ENCODE measurements at regions not wholly inside any gene's neighbourhood (a gene's known extent, or its start where the extent isn't known, plus 50 kb on each side); places are given as distances from the start of the nearest gene placed in this dataset.

- Histone ChIP-seq H3K9ac (ENCODE audit: low read depth in 1 of 2, low read length in 2 of 2) (no peak overlapping the region), H3K4me1 (ENCODE audit: control insufficient read depth in 1 of 2, insufficient read depth in 2 of 2, low read length in 2 of 2) (no peaks in the 10 kb centered on the region), H3K9me3 (ENCODE audit: control insufficient read depth in 1 of 2, low read length in 2 of 2) (no peaks in the 10 kb centered on the region), H3K36me3 (ENCODE audit: control insufficient read depth in 1 of 2, insufficient read depth in 2 of 2, low read length in 2 of 2) (no peaks in the 10 kb centered on the region), H3K27me3 (ENCODE audit: control insufficient read depth in 1 of 2, insufficient read depth in 2 of 2, low read length in 2 of 2) (no peaks in the 10 kb centered on the region), H3K27ac (ENCODE audit: low read depth, low read length) (no peak overlapping the region), H3K4me3 (ENCODE audit: low read depth in 1 of 2, low read length in 2 of 2) (no peak overlapping the region)
Measured at GRCh38 chr20:48257833-48258232, 472.6 kb upstream of the SULF2 start.

GRCh38 chr20:48247961-48248360 is 462.7 kb upstream of the SULF2 start:
- Histone ChIP-seq H3K9me3 (ENCODE audit: control insufficient read depth in 1 of 2, low read length in 2 of 2) (no peaks in the 10 kb centered on the region), H3K27ac (ENCODE audit: low read depth, low read length) (no peak overlapping the region), H3K4me1 (ENCODE audit: control insufficient read depth in 1 of 2, insufficient read depth in 2 of 2, low read length in 2 of 2) (no peaks in the 10 kb centered on the region), H3K27me3 (ENCODE audit: control insufficient read depth in 1 of 2, insufficient read depth in 2 of 2, low read length in 2 of 2) (no peaks in the 10 kb centered on the region), H3K9ac (ENCODE audit: low read depth in 1 of 2, low read length in 2 of 2) (no peak overlapping the region), H3K4me3 (ENCODE audit: low read depth in 1 of 2, low read length in 2 of 2) (no peak overlapping the region), H3K36me3 (ENCODE audit: control insufficient read depth in 1 of 2, insufficient read depth in 2 of 2, low read length in 2 of 2) (no peaks in the 10 kb centered on the region)

- H3K4me3 ChIP-seq (ENCODE audit: low read depth in 1 of 2, low read length in 2 of 2), result no peak overlapping the region
- H3K9me3 ChIP-seq (ENCODE audit: control insufficient read depth in 1 of 2, low read length in 2 of 2), result no peaks in the 10 kb centered on the region
- H3K9ac ChIP-seq (ENCODE audit: low read depth in 1 of 2, low read length in 2 of 2), result no peak overlapping the region
- H3K27me3 ChIP-seq (ENCODE audit: control insufficient read depth in 1 of 2, insufficient read depth in 2 of 2, low read length in 2 of 2), result no peaks in the 10 kb centered on the region
- no peak overlapping the region for H3K27ac ChIP-seq (ENCODE audit: low read depth, low read length)
- H3K4me1 ChIP-seq (ENCODE audit: control insufficient read depth in 1 of 2, insufficient read depth in 2 of 2, low read length in 2 of 2), result no peaks in the 10 kb centered on the region
- H3K36me3 ChIP-seq (ENCODE audit: control insufficient read depth in 1 of 2, insufficient read depth in 2 of 2, low read length in 2 of 2), result no peaks in the 10 kb centered on the region
Measured at GRCh38 chr20:48246061-48246790, 460.9 kb upstream of the SULF2 start.

GRCh38 chr20:48242623-48243022 is 457.3 kb upstream of the SULF2 start:
- no peaks in the 10 kb centered on the region for H3K9me3 ChIP-seq (ENCODE audit: control insufficient read depth in 1 of 2, low read length in 2 of 2)
- H3K27me3 ChIP-seq (ENCODE audit: control insufficient read depth in 1 of 2, insufficient read depth in 2 of 2, low read length in 2 of 2), result no peaks in the 10 kb centered on the region
- H3K4me1 ChIP-seq (ENCODE audit: control insufficient read depth in 1 of 2, insufficient read depth in 2 of 2, low read length in 2 of 2), result no peaks in the 10 kb centered on the region
- no peak overlapping the region for H3K9ac ChIP-seq (ENCODE audit: low read depth in 1 of 2, low read length in 2 of 2)
- H3K27ac ChIP-seq (ENCODE audit: low read depth, low read length), result no peak overlapping the region
- no peaks in the 10 kb centered on the region for H3K36me3 ChIP-seq (ENCODE audit: control insufficient read depth in 1 of 2, insufficient read depth in 2 of 2, low read length in 2 of 2)
- no peak overlapping the region for H3K4me3 ChIP-seq (ENCODE audit: low read depth in 1 of 2, low read length in 2 of 2)

- Histone ChIP-seq H3K27ac (ENCODE audit: low read depth, low read length) (no peak overlapping the region), H3K9me3 (ENCODE audit: control insufficient read depth in 1 of 2, low read length in 2 of 2) (no peaks in the 10 kb centered on the region), H3K27me3 (ENCODE audit: control insufficient read depth in 1 of 2, insufficient read depth in 2 of 2, low read length in 2 of 2) (no peaks in the 10 kb centered on the region), H3K4me3 (ENCODE audit: low read depth in 1 of 2, low read length in 2 of 2) (no peak overlapping the region), H3K9ac (ENCODE audit: low read depth in 1 of 2, low read length in 2 of 2) (no peak overlapping the region), H3K4me1 (ENCODE audit: control insufficient read depth in 1 of 2, insufficient read depth in 2 of 2, low read length in 2 of 2) (no peaks in the 10 kb centered on the region), H3K36me3 (ENCODE audit: control insufficient read depth in 1 of 2, insufficient read depth in 2 of 2, low read length in 2 of 2) (no peaks in the 10 kb centered on the region)
Measured at GRCh38 chr20:48241482-48241881, 456.2 kb upstream of the SULF2 start.

GRCh38 chr20:48238781-48239180 is 453.5 kb upstream of the SULF2 start:
- Histone ChIP-seq H3K27ac (ENCODE audit: low read depth, low read length) (no peak overlapping the region), H3K9ac (ENCODE audit: low read depth in 1 of 2, low read length in 2 of 2) (no peak overlapping the region), H3K36me3 (ENCODE audit: control insufficient read depth in 1 of 2, insufficient read depth in 2 of 2, low read length in 2 of 2) (no peaks in the 10 kb centered on the region)

GRCh38 chr20:48238326-48238725 is 453.0 kb upstream of the SULF2 start:
- H3K9me3 ChIP-seq (ENCODE audit: control insufficient read depth in 1 of 2, low read length in 2 of 2), result no peaks in the 10 kb centered on the region
- H3K27ac ChIP-seq (ENCODE audit: low read depth, low read length), result no peak overlapping the region

More at GRCh38 chr20:48238781-48239180, 453.5 kb upstream of the SULF2 start:
- Histone ChIP-seq H3K27me3 (ENCODE audit: control insufficient read depth in 1 of 2, insufficient read depth in 2 of 2, low read length in 2 of 2) (no peaks in the 10 kb centered on the region), H3K4me1 (ENCODE audit: control insufficient read depth in 1 of 2, insufficient read depth in 2 of 2, low read length in 2 of 2) (no peaks in the 10 kb centered on the region), H3K9me3 (ENCODE audit: control insufficient read depth in 1 of 2, low read length in 2 of 2) (no peaks in the 10 kb centered on the region), H3K4me3 (ENCODE audit: low read depth in 1 of 2, low read length in 2 of 2) (no peak overlapping the region)

GRCh38 chr20:48236000-48236970 is 451.0 kb upstream of the SULF2 start:
- Histone ChIP-seq H3K27me3 (ENCODE audit: control insufficient read depth in 1 of 2, insufficient read depth in 2 of 2, low read length in 2 of 2) (no peaks in the 10 kb centered on the region), H3K36me3 (ENCODE audit: control insufficient read depth in 1 of 2, insufficient read depth in 2 of 2, low read length in 2 of 2) (no peaks in the 10 kb centered on the region), H3K27ac (ENCODE audit: low read depth, low read length) (no peak overlapping the region), H3K9ac (ENCODE audit: low read depth in 1 of 2, low read length in 2 of 2) (no peak overlapping the region), H3K4me1 (ENCODE audit: control insufficient read depth in 1 of 2, insufficient read depth in 2 of 2, low read length in 2 of 2) (no peaks in the 10 kb centered on the region), H3K4me3 (ENCODE audit: low read depth in 1 of 2, low read length in 2 of 2) (no peak overlapping the region), H3K9me3 (ENCODE audit: control insufficient read depth in 1 of 2, low read length in 2 of 2) (peaks cover 0 to 4% of the 10 kb centered on the region in 2 donors)

More at GRCh38 chr20:48238326-48238725, 453.0 kb upstream of the SULF2 start:
- Histone ChIP-seq H3K36me3 (ENCODE audit: control insufficient read depth in 1 of 2, insufficient read depth in 2 of 2, low read length in 2 of 2) (no peaks in the 10 kb centered on the region), H3K27me3 (ENCODE audit: control insufficient read depth in 1 of 2, insufficient read depth in 2 of 2, low read length in 2 of 2) (no peaks in the 10 kb centered on the region), H3K4me1 (ENCODE audit: control insufficient read depth in 1 of 2, insufficient read depth in 2 of 2, low read length in 2 of 2) (no peaks in the 10 kb centered on the region), H3K9ac (ENCODE audit: low read depth in 1 of 2, low read length in 2 of 2) (no peak overlapping the region), H3K4me3 (ENCODE audit: low read depth in 1 of 2, low read length in 2 of 2) (no peak overlapping the region)

- H3K36me3 ChIP-seq (ENCODE audit: control insufficient read depth in 1 of 2, insufficient read depth in 2 of 2, low read length in 2 of 2), result no peaks in the 10 kb centered on the region
- H3K9ac ChIP-seq (ENCODE audit: low read depth in 1 of 2, low read length in 2 of 2), result no peak overlapping the region
- H3K27me3 ChIP-seq (ENCODE audit: control insufficient read depth in 1 of 2, insufficient read depth in 2 of 2, low read length in 2 of 2), result no peaks in the 10 kb centered on the region
- H3K4me3 ChIP-seq (ENCODE audit: low read depth in 1 of 2, low read length in 2 of 2), result no peak overlapping the region
- peaks cover 0 to 5% of the 10 kb centered on the region in 2 donors for H3K9me3 ChIP-seq (ENCODE audit: control insufficient read depth in 1 of 2, low read length in 2 of 2)
- no peaks in the 10 kb centered on the region for H3K4me1 ChIP-seq (ENCODE audit: control insufficient read depth in 1 of 2, insufficient read depth in 2 of 2, low read length in 2 of 2)
- H3K27ac ChIP-seq (ENCODE audit: low read depth, low read length), result no peak overlapping the region
Measured at GRCh38 chr20:48234951-48235350, 449.7 kb upstream of the SULF2 start.

- H3K36me3 ChIP-seq (ENCODE audit: control insufficient read depth in 1 of 2, insufficient read depth in 2 of 2, low read length in 2 of 2), result no peaks in the 10 kb centered on the region
- H3K9me3 ChIP-seq (ENCODE audit: control insufficient read depth in 1 of 2, low read length in 2 of 2), result peaks cover 0 to 5% of the 10 kb centered on the region in 2 donors
- H3K9ac ChIP-seq (ENCODE audit: low read depth in 1 of 2, low read length in 2 of 2), result no peak overlapping the region
- no peaks in the 10 kb centered on the region for H3K27me3 ChIP-seq (ENCODE audit: control insufficient read depth in 1 of 2, insufficient read depth in 2 of 2, low read length in 2 of 2)
- H3K4me3 ChIP-seq (ENCODE audit: low read depth in 1 of 2, low read length in 2 of 2), result no peak overlapping the region
- H3K27ac ChIP-seq (ENCODE audit: low read depth, low read length), result no peak overlapping the region
- H3K4me1 ChIP-seq (ENCODE audit: control insufficient read depth in 1 of 2, insufficient read depth in 2 of 2, low read length in 2 of 2), result no peaks in the 10 kb centered on the region
Measured at GRCh38 chr20:48231253-48231930, 446.1 kb upstream of the SULF2 start.
